Tibial nerve (tissue), 4 donors: ENCODE measurements at regions not wholly inside any gene's neighbourhood (a gene's known extent, or its start where the extent isn't known, plus 50 kb on each side); places are given as distances from the start of the nearest gene placed in this dataset.

Experiments used
- DNase-seq, 2 donors: peaks; one replicate each; pipeline ENCODE4 v3.0.0-alpha.2; 2019; ENCODE audit warnings: low spot score in 2 of 2
- H3K27ac ChIP-seq, 4 donors: fragments of 200-600 bp; sonication (generic) in 3 of 4; one replicate each; pipeline ENCODE4 v1.5.1; 2017 to 2019; ENCODE audit warnings: mild to moderate bottlenecking in 1 of 4
- H3K27me3 ChIP-seq, 2 donors: fragments of 200-600 bp; sonication (generic) in 1 of 2; one replicate each; pipeline versions ENCODE4 v1.5.1 to v1.6.0; 2017 to 2019
- H3K36me3 ChIP-seq, 3 donors: fragments of 200-600 bp; sonication (generic); one replicate each; pipeline ENCODE4 v1.5.1; 2018 to 2019
- H3K4me1 ChIP-seq, 4 donors: fragments of 200-600 bp; sonication (generic) in 3 of 4; one replicate each; pipeline ENCODE4 v1.5.1; 2017 to 2019
- H3K4me3 ChIP-seq, 4 donors: fragments of 200-600 bp; sonication (generic) in 3 of 4; one replicate each; pipeline ENCODE4 v1.5.1; 2017 to 2019; ENCODE audit warnings: mild to moderate bottlenecking in 1 of 4, moderate library complexity in 1 of 4
- H3K9me3 ChIP-seq, 4 donors: fragments of 200-600 bp; sonication (generic) in 3 of 4; one replicate each; pipeline ENCODE4 v1.5.1; 2017 to 2019
- EP300 ChIP-seq, 2 donors: sonication (generic); formaldehyde crosslinking; IDR thresholded peaks; one replicate each; pipeline ENCODE4 v1.6.1; 2017; ENCODE audit warnings: antibody characterized with exemption in 2 of 2, mild to moderate bottlenecking in 1 of 2
- POLR2A ChIP-seq, 2 donors: fragments of 450-650 bp; IDR thresholded peaks; one replicate each; pipeline ENCODE4 v1.6.1; 2017; ENCODE audit warnings: antibody characterized with exemption in 2 of 2, mild to moderate bottlenecking in 2 of 2, moderate library complexity in 2 of 2
- WGBS, 2 donors: methylation state at CpG; one replicate each; pipeline ENCODE4 v1.1.5; 2018; 5-methylcytosine and 5-hydroxymethylcytosine counted together
- TF ChIP-seq, protein P1 (sequence below), 5 experiments: fragments of 200-600 bp in 3 of 5; fragments of 450-650 bp in 2 of 5; sonication (generic) in 3 of 5; IDR thresholded peaks; one replicate each; pipeline ENCODE4 v1.5.1; 2016 to 2019; ENCODE audit warnings: antibody characterized with exemption in 5 of 5, mild to moderate bottlenecking in 3 of 5, moderate library complexity in 2 of 5

DNA sequence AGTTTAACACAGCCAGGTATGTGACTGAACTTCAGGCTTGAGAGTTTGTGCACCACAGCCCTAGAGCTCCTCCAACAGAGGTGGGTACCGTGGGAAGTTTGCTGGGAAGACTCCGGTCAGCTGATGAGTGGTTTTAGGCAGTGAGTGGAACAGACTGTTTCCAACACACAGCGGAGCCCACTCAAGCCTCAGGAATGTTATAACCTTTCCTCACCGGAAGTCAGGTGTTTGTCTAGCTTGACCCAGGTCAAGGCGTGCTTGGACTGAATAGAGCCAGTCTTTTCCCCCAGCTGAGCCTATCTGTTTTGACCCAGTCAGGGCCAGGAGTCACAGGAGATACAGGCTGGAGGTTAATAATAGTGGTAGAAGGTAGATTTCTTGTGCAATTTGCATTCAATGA, 138.4 kb upstream of the PARP11 start:
- TF ChIP-seq POLR2A (IDR thresholded peaks at IDR 0.05) (no peak), EP300 (IDR thresholded peaks at IDR 0.05) (no peak)
- TF ChIP-seq, protein P1, sequence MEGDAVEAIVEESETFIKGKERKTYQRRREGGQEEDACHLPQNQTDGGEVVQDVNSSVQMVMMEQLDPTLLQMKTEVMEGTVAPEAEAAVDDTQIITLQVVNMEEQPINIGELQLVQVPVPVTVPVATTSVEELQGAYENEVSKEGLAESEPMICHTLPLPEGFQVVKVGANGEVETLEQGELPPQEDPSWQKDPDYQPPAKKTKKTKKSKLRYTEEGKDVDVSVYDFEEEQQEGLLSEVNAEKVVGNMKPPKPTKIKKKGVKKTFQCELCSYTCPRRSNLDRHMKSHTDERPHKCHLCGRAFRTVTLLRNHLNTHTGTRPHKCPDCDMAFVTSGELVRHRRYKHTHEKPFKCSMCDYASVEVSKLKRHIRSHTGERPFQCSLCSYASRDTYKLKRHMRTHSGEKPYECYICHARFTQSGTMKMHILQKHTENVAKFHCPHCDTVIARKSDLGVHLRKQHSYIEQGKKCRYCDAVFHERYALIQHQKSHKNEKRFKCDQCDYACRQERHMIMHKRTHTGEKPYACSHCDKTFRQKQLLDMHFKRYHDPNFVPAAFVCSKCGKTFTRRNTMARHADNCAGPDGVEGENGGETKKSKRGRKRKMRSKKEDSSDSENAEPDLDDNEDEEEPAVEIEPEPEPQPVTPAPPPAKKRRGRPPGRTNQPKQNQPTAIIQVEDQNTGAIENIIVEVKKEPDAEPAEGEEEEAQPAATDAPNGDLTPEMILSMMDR (IDR thresholded peaks at IDR 0.05): no peak
- no peak for DNase-seq
- H3K4me1 ChIP-seq: no peaks in the 10 kb centered on the region
- WGBS, 2 donors: 67 to 73% methylated on average over 5 of the region's 5 CpGs
- H3K27ac ChIP-seq: no peak overlapping the region
- no peaks in the 10 kb centered on the region for H3K9me3 ChIP-seq
- no peaks in the 10 kb centered on the region for H3K27me3 ChIP-seq
- no peaks in the 10 kb centered on the region for H3K36me3 ChIP-seq
- H3K4me3 ChIP-seq: no peak overlapping the region

DNA sequence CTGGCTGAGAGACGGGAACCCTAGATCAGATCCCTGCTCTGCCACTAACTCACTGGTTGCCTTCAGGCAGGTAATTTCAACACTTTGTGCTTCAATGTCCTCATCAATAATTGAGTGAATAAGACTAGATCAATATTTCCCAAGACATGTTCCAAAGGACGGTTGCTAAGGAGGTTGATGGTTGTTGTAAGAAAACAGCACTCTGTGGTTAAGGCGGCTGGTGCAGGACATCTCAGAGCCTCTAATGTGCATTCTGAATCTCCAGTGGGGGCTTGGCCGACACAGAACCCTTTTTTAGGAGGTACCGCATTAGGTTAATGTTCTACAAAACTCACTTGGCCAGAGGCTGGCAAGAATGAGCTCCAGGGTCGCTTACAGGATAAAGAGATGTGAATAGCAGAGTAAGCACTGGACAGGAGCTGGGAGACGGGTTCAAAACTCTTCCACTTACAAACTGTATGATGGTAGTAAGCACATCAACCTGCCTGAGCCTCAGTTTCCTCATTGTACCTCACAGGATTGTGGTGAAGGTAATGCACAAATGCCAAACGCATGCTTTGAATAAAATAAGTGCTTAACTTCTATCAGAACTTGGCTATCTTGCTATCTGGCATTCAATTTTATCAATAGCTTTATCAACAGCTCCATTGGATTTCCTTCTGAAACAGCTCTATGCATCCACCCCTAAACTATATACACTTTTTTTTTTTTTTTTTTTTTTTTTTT, 136.9 kb upstream of the PARP11 start:
- Histone ChIP-seq H3K4me3 (no peak overlapping the region), H3K27ac (no peak overlapping the region), H3K9me3 (no peaks in the 10 kb centered on the region), H3K36me3 (no peaks in the 10 kb centered on the region), H3K27me3 (no peaks in the 10 kb centered on the region), H3K4me1 (no peaks in the 10 kb centered on the region)
- 81 to 92% methylated on average over 8 of the region's 8 CpGs for WGBS, 2 donors
- TF ChIP-seq POLR2A (IDR thresholded peaks at IDR 0.05): no peak
- TF ChIP-seq, protein P1 (IDR thresholded peaks at IDR 0.05): no peak
- TF ChIP-seq EP300 (IDR thresholded peaks at IDR 0.05): no peak
- DNase-seq: no peak

DNA sequence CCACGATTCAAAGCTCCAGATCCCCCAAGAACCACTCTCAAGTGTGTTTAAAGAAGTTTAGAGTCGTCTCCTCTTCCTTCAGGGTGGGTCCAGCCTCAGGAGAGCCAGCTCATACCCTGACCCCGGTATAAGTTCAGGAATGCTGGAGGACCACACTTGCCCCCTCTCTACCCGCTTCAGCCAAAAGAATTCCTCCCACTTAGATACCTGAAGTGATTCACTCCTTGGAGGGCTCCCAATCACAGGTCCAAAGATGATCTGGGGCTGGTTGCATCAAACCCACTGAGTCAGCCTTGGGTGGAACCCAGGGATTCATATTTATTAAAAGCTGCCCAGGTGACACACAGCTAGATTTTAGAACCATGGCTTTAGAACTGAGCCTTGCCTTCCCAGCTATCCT, 133.5 kb upstream of the PARP11 start:
- Histone ChIP-seq H3K36me3 (no peaks in the 10 kb centered on the region), H3K27me3 (no peaks in the 10 kb centered on the region), H3K4me3 (no peak overlapping the region), H3K4me1 (no peaks in the 10 kb centered on the region), H3K9me3 (no peaks in the 10 kb centered on the region), H3K27ac (no peak overlapping the region)
- WGBS, 2 donors: 74 to 88% methylated on average over 4 of the region's 4 CpGs
- TF ChIP-seq POLR2A (IDR thresholded peaks at IDR 0.05) (no peak), EP300 (IDR thresholded peaks at IDR 0.05) (no peak)
- TF ChIP-seq, protein P1 (IDR thresholded peaks at IDR 0.05): no peak
- DNase-seq: no peak

DNA sequence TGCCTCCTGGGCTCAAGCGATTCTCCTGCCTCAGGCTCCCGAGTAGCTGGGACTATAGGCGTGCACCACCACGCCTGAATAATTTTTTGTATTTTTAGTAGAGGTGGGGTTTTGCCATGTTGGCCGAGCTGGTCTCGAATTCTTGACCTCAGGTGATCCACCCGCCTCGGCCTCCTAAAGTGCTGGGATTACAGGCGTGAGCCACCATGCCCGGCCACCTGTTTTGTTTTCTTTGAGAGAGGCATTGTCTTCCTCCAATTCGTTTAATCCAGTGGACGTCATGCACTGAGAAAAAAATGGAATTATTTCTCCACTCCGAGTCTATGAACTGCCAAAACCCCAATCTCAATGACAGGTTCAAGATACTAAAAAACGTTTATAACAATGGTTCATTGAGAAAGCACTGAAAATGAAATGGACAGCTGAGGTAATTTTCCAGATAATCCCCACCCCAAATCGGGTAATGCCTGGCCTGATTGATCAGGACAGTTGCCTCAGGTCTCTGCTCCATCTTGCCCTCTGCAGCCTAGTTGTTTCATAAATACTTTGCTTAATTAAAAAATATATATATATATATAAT, 132.7 kb upstream of the PARP11 start:
- no peak for DNase-seq
- H3K4me3 ChIP-seq: no peak overlapping the region
- 88 to 89% methylated on average over 15 of the region's 15 CpGs for WGBS, 2 donors
- no peaks in the 10 kb centered on the region for H3K27me3 ChIP-seq
- H3K27ac ChIP-seq: no peak overlapping the region
- H3K9me3 ChIP-seq: no peaks in the 10 kb centered on the region
- no peaks in the 10 kb centered on the region for H3K36me3 ChIP-seq
- no peaks in the 10 kb centered on the region for H3K4me1 ChIP-seq
- TF ChIP-seq, protein P1 (IDR thresholded peaks at IDR 0.05): no peak
- TF ChIP-seq POLR2A (IDR thresholded peaks at IDR 0.05): no peak
- TF ChIP-seq EP300 (IDR thresholded peaks at IDR 0.05): no peak

DNA sequence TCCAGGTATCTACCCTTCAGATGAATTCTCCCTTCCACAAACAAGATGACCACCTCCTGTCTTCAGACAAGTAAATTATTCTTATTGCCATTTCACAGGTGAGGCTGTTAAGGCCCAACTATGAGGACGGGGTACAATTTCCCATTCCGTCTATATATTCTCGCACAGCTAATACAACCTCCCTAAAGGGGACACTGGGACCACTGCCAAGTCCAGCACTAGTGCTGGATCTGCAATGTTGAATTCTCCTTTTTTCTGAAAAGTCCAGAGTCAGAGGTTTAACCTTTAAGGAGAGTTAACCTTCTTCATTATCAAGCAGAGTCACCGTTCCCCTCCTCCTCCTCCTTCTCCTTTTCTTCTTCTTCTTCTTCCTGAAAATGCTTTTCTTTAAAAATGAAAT, 130.4 kb upstream of the PARP11 start:
- no peak for DNase-seq
- no peak for TF ChIP-seq EP300 (IDR thresholded peaks at IDR 0.05)
- TF ChIP-seq, protein P1 (IDR thresholded peaks at IDR 0.05): no peak
- TF ChIP-seq POLR2A (IDR thresholded peaks at IDR 0.05): no peak
- 69 to 77% methylated on average over 4 of the region's 4 CpGs for WGBS, 2 donors
- Histone ChIP-seq H3K27me3 (no peaks in the 10 kb centered on the region), H3K4me1 (no peaks in the 10 kb centered on the region), H3K4me3 (no peak overlapping the region), H3K27ac (no peak overlapping the region), H3K9me3 (no peaks in the 10 kb centered on the region), H3K36me3 (no peaks in the 10 kb centered on the region)
